ENCODE measurements at regions not wholly inside any gene's neighbourhood (a gene's known extent, or its start where the extent isn't known, plus 50 kb on each side); places are given as distances from the start of the nearest gene placed in this dataset.
"Not testable (repeated sequence)": the region's sequence is repeated elsewhere in the genome, so short reads cannot be mapped to it uniquely, and the experiment has no call there.

GRCh38 chr3:80898211-80898610, 863.2 kb downstream of the GBE1 start:
- DNase-seq = no peak

DNA sequence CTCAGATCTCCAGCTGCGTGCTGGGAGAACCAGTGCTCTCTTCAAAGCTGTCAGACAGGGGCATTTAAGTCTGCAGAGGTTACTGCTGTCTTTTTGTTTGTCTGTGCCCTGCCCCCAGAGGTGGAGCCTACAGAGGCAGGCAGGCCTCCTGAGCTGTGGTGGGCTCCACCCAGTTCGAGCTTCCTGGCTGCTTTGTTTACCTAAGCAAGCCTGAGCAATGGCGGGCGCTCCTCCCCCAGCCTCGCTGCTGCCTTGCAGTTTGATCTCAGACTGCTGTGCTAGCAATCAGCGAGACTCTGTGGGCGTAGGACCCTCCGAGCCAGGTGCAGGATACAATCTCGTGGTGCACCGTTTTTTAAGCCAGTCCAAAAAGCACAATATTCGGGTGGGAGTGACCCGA, 864.4 kb downstream of the GBE1 start:
- not testable (repeated sequence) for DNase-seq

GRCh38 chr3:80890571-80890970, 870.9 kb downstream of the GBE1 start:
- no peak for DNase-seq

DNA sequence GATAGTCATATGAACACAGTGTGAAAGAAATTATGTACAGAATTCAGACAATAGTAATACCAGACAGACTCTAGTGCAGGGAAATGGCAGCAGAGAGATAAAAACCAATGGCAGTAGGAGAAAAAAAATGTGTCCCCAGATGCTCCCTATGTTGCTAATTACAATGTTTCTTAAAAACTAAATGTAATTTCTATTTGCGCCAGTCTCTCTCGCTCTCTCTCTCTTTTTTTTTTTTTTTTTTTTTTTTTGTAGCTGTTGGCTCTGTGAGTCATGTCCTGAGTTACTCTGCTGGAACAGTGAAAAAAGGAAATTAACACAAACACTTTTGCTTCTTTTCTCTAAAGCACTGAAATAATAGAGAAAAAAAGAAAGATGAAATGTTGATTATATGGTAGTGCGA, 871.9 kb downstream of the GBE1 start:
- DNase-seq = no peak

GRCh38 chr3:80870476-80871041, 890.9 kb downstream of the GBE1 start:
- no peak for DNase-seq

GRCh38 chr3:80855482-80855881, 906.0 kb downstream of the GBE1 start:
- DNase-seq = no peak

- no peak for DNase-seq
These were observed 925.0 kb downstream of the GBE1 start for GRCh38 chr3:80836395-80836794.

- DNase-seq = no peak
These were observed 953.9 kb downstream of the GBE1 start for GRCh38 chr3:80807577-80807976.

DNA sequence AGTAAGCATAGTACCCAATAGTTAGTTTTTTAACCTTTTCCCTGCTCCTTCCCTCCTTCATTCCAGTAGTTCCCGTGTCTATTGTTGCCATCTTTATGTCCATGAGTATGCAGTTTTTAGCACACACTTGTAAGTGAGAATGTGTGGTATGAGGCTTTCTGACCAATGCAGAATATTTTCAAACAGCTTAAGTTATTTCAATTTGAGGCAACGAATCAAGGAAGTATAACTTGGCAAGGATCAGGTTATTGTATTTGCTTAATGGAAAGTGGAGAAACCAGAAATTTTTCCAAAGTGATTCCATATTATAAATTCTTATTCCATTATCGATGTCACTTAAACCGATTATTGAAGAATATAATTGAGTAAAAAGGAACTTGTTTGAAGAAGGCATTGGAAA, 954.8 kb downstream of the GBE1 start:
- no peak for DNase-seq

DNA sequence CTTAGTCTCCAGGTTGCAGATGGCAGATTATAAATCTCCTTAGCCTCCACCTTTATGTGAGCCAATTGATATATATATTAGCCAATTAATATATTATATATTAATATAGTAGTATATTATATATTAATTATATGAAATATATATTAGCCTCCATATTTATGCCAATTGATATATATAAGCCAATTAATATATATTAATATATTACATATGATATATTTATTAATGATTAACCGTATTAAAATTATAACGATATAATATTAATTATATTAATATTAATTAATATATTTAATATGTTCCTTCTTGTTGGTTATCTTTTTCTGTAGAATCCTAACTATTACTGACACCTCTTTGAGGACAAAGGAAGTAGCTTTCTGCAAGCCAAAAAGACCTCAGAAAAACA, 972.5 kb downstream of the GBE1 start:
- DNase-seq = no peak

GRCh38 chr3:80785875-80786274, 975.6 kb downstream of the GBE1 start:
- DNase-seq = no peak

GRCh38 chr3:80785475-80785874, 976.0 kb downstream of the GBE1 start:
- no peak for DNase-seq

- peak; percentile 1 for DNase-seq
These were observed 990.4 kb downstream of the GBE1 start for GRCh38 chr3:80771085-80771484.

GRCh38 chr3:80770106-80771074, 991.1 kb downstream of the GBE1 start:
- peak; percentile 16 for DNase-seq

DNA sequence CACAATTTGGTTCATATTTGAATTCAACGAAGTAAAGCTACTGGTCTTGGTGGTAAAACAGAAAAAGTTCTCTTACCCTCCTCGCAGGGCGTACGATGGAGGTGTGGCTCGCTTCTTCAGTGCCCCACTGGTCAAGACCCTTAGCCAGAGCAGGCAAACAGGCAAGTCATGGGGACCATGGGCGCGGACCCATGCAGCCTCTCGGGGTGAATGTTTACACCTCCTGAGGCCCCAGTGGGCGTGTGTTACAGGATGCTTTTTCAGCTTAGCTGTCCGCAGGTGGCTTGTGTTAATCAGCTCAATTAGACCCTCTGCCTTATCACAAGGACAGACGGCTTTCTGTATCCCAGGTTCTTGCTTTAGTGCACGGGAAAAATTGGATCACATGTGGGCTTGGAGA, 991.8 kb downstream of the GBE1 start:
- DNase-seq = no peak

- no peak for DNase-seq
These were observed 993.8 kb downstream of the GBE1 start for GRCh38 chr3:80767604-80768003.

GRCh38 chr3:80754969-80755368, 987.2 kb upstream of the ROBO1 start:
- DNase-seq = no peak

DNA sequence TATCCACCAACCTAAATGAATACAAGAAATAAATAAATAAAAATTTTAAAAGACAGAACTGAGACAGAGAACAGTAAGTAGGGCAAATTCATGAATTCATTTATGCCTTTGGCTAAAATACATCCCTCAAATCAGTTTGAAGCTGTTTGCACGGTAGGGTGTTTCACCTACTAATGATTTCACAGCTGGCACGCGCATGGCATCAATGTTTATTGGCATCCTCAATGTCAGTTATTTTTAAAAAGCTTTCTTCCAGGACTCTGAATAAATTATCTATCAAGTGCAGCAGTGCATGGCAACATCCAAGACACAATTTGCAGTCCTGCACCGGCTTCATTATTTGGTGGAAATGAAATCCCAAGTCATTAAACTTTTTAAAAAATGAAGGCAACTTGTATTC, 985.2 kb upstream of the ROBO1 start:
- DNase-seq = no peak

- DNase-seq = no peak
These were observed 982.8 kb upstream of the ROBO1 start for GRCh38 chr3:80750637-80751036.

DNA sequence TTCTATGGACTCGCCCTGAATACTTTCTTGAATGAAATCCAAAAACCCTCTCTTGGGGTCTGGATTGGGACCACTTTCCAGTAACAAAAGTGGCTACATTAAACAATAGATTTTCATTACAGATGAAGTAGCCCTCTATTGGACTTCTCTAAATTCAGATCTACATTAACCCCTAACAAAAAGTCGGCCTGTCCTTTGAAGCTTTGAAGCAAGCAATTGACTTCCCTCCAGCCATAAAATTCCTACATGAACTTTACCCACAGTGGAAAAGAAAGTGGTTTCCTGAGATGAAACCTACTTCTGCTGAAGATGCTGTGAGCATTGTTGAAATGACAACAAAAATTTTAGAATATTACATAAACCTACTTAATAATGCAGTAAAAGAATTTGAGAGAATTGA, 967.1 kb upstream of the ROBO1 start:
- no peak for DNase-seq

GRCh38 chr3:80734483-80734882, 966.7 kb upstream of the ROBO1 start:
- DNase-seq = no peak

DNA sequence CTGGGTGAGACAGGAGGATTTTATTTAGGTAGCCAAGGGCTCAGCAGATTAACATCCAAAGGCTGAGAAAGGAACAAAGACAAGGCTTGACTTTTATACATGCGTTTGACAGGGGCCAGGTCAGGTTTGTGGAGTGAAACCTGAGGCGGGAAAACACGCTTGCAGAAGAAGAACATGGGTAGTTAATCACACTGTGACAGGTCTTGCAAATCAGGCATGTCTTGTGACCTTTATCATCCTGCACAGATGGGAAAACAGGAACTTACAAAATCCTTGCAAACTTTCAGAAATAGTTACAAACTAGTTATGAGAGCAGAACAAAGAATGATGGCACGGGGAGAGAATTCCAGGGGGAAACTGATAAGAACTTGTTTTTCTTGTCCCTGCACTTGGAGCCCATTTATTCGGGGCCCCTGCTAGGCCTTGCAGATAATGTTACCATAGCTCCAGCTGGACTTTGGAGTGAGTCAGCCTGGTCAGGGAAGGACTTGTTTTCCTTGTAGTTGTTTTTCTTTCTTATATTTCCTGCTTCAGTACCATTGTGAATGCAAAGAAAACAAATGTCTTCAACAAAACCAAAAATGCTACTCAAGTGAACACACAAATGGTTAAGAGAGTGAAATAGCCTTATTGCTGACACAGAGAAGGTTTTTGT, 965.9 kb upstream of the ROBO1 start:
- DNase-seq = peak; percentile 2

DNA sequence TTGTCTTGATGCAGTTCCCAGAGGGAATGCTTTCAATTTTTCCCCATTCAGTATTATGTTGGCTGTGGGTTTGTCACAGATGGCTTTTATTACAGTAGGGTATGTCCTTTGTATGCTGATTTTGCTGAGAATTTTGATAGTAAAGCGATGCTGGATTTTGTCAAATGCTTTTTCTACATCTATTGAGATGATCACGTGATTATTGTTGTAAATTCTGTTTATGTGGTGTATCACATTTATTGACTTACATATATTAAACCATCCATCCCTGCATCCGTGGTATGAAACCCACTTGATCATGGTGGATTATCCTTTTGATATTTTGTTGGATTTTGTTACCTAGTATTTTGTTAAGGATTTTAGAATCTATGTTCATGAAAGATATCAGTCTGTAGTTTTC, 959.8 kb upstream of the ROBO1 start:
- DNase-seq = not testable (repeated sequence)
